ENCODE measurements at regions not wholly inside any gene's neighbourhood (a gene's known extent, or its start where the extent isn't known, plus 50 kb on each side); places are given as distances from the start of the nearest gene placed in this dataset.

DNA sequence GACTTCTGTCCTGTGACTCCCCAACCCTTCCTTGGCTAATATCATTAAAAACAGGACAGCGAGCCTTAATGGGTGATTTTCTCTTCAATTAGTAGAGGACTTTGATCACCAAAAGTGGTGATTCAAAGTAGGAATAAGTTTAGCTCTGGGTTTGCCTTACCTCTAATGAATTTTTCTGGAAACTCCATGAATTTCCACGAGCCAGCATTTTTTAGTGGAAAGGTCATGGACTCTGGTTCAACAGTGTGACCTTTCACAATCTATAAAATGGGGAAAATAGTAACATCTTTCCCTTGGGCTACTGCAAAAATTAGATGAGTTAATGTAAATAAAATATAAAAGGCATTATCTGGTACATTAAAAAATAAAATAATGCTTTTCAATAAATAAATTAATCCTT, 417.8 kb upstream of the NR2F2 start:
- intact Hi-C loops (cut with DNase I), result no loop called here
- H3K27ac ChIP-seq, result no peak overlapping the region
- no peak for DNase-seq
- 59 to 76% methylated on average over 2 of the region's 2 CpGs for WGBS, 2 donors
- H3K9me3 ChIP-seq, result no peaks in the 10 kb centered on the region
- no peaks in the 10 kb centered on the region for H3K36me3 ChIP-seq
- TF ChIP-seq POLR2A (IDR thresholded peaks at IDR 0.05), result no peak
- TF ChIP-seq, protein P1, sequence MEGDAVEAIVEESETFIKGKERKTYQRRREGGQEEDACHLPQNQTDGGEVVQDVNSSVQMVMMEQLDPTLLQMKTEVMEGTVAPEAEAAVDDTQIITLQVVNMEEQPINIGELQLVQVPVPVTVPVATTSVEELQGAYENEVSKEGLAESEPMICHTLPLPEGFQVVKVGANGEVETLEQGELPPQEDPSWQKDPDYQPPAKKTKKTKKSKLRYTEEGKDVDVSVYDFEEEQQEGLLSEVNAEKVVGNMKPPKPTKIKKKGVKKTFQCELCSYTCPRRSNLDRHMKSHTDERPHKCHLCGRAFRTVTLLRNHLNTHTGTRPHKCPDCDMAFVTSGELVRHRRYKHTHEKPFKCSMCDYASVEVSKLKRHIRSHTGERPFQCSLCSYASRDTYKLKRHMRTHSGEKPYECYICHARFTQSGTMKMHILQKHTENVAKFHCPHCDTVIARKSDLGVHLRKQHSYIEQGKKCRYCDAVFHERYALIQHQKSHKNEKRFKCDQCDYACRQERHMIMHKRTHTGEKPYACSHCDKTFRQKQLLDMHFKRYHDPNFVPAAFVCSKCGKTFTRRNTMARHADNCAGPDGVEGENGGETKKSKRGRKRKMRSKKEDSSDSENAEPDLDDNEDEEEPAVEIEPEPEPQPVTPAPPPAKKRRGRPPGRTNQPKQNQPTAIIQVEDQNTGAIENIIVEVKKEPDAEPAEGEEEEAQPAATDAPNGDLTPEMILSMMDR (IDR thresholded peaks at IDR 0.05), result no peak
- no peak for TF ChIP-seq POLR2AphosphoS5 (IDR thresholded peaks at IDR 0.05)
- no peak for TF ChIP-seq EP300 (IDR thresholded peaks at IDR 0.05)
- H3K4me1 ChIP-seq, result no peaks in the 10 kb centered on the region
- H3K27me3 ChIP-seq, result no peaks in the 10 kb centered on the region
- no peak overlapping the region for H3K4me3 ChIP-seq

DNA sequence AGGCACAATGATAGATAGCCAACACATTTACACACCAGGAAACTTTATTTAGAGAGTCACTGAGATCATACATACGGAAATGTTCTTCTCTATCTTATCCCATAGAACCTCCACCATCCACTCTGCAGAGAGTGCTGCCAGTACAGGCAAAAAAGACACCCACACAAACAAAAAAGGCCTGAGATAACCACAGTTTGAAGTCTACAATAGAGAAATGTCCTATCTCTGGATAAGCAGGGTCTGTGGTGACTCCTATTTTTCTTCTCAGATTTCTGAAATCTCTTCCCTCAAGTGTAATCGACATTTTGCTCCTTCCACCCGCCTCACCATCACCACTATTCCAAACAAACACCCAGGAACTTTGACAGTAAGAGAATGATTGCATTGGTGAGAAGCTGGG, 413.9 kb upstream of the NR2F2 start:
- no peaks in the 10 kb centered on the region for H3K4me1 ChIP-seq
- H3K27ac ChIP-seq, result no peak overlapping the region
- no peaks in the 10 kb centered on the region for H3K9me3 ChIP-seq
- 61 to 79% methylated on average over 3 of the region's 3 CpGs for WGBS, 2 donors
- intact Hi-C loops (cut with DNase I), result no loop called here
- no peaks in the 10 kb centered on the region for H3K36me3 ChIP-seq
- TF ChIP-seq EP300 (IDR thresholded peaks at IDR 0.05) (no peak), POLR2A (IDR thresholded peaks at IDR 0.05) (no peak), POLR2AphosphoS5 (IDR thresholded peaks at IDR 0.05) (no peak)
- TF ChIP-seq, protein P1 (IDR thresholded peaks at IDR 0.05), result no peak
- no peaks in the 10 kb centered on the region for H3K27me3 ChIP-seq
- H3K4me3 ChIP-seq, result no peak overlapping the region
- no peak for DNase-seq

DNA sequence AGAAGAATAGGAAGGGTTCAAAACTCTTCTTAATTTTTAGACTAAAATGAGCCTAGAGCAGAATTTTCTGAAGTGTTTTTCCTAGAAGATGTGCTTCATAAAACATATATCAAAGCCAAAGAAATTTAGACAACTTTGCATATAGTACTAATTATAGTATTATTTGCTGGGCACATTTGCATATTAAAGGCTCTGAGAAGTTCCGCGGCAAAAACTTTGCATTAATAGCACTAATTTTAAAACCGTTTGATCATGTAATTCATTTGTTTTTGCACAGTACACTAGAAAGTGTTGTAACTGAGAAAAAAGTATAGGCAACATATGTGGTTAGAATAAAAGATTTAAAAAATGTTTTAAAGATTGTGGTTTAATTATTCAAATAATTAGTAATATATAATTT, 412.0 kb upstream of the NR2F2 start:
- Histone ChIP-seq H3K36me3 (no peaks in the 10 kb centered on the region), H3K4me1 (no peaks in the 10 kb centered on the region), H3K27me3 (no peaks in the 10 kb centered on the region), H3K4me3 (no peak overlapping the region), H3K27ac (no peak overlapping the region), H3K9me3 (no peaks in the 10 kb centered on the region)
- 89 to 91% methylated on average over 3 of the region's 3 CpGs for WGBS, 2 donors
- TF ChIP-seq, protein P1 (IDR thresholded peaks at IDR 0.05), result no peak
- TF ChIP-seq POLR2AphosphoS5 (IDR thresholded peaks at IDR 0.05), result no peak
- TF ChIP-seq EP300 (IDR thresholded peaks at IDR 0.05), result no peak
- TF ChIP-seq POLR2A (IDR thresholded peaks at IDR 0.05), result no peak
- DNase-seq, result no peak
- intact Hi-C loops (cut with DNase I), result no loop called here

DNA sequence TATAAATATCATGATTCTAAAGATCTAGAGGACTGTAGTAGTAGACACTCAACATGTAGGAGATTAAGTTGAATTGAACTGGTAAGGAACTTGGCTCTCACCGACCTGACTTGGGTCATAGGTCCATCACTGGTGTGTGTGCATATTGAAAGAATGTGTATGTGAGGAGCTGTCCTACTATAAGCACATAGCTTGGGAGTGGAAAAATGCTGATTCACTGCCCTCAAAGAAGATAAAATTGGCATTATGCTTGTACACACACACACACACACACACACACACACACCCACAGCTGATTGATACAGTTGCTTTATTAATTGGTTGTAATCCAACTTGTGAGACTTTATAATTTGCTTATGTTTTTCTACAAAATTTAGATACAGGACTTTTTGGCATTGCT, 411.0 kb upstream of the NR2F2 start:
- H3K27me3 ChIP-seq, result no peaks in the 10 kb centered on the region
- TF ChIP-seq POLR2AphosphoS5 (IDR thresholded peaks at IDR 0.05) (no peak), POLR2A (IDR thresholded peaks at IDR 0.05) (no peak), EP300 (IDR thresholded peaks at IDR 0.05) (no peak)
- TF ChIP-seq, protein P1 (IDR thresholded peaks at IDR 0.05), result no peak
- no peaks in the 10 kb centered on the region for H3K4me1 ChIP-seq
- H3K27ac ChIP-seq, result no peak overlapping the region
- H3K4me3 ChIP-seq, result no peak overlapping the region
- no peaks in the 10 kb centered on the region for H3K36me3 ChIP-seq
- intact Hi-C loops (cut with DNase I), result no loop called here
- H3K9me3 ChIP-seq, result no peaks in the 10 kb centered on the region
- DNase-seq, result no peak
- WGBS, 2 donors, result 73 to 89% methylated on average over 1 of the region's 1 CpG

DNA sequence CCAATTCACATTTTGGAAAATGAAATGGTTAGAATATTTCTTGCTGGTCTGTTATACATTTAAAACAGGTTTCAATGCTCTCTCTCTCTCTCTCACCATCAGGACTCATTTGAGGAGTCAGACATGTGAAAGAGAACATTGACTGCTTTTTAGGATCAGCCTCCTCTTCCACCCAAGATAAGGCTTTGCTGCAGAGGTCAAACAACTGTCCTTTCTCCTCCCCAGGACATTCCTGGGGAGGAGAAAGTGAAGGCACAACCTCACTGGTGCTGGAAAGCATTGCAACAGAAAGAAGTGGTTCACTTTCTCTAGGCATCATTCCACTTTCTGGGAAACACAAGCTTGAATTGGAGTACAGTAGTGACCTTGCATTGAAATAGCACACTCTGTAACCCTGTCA, 409.1 kb upstream of the NR2F2 start:
- Histone ChIP-seq H3K9me3 (no peaks in the 10 kb centered on the region), H3K36me3 (no peaks in the 10 kb centered on the region), H3K4me3 (no peak overlapping the region), H3K27ac (no peak overlapping the region), H3K4me1 (no peaks in the 10 kb centered on the region), H3K27me3 (no peaks in the 10 kb centered on the region)
- DNase-seq, result no peak
- intact Hi-C loops (cut with DNase I), result no loop called here
- no peak for TF ChIP-seq EP300 (IDR thresholded peaks at IDR 0.05)
- TF ChIP-seq, protein P1 (IDR thresholded peaks at IDR 0.05), result no peak
- no peak for TF ChIP-seq POLR2A (IDR thresholded peaks at IDR 0.05)
- no peak for TF ChIP-seq POLR2AphosphoS5 (IDR thresholded peaks at IDR 0.05)
